ENCODE measurements at regions not wholly inside any gene's neighbourhood (a gene's known extent, or its start where the extent isn't known, plus 50 kb on each side); places are given as distances from the start of the nearest gene placed in this dataset.

GRCh38 chr3:13152826-13153710, 79.8 kb upstream of the IQSEC1 start:
- DNase-seq (ENCODE audit: low spot score), result no peak

- DNase-seq (ENCODE audit: low spot score), result no peak
Measured at GRCh38 chr3:13150624-13151023, 77.4 kb upstream of the IQSEC1 start.

GRCh38 chr3:13149330-13150108, 76.3 kb upstream of the IQSEC1 start:
- DNase-seq (ENCODE audit: low spot score), result no peak

- DNase-seq (ENCODE audit: low spot score), result no peak
Measured at GRCh38 chr3:13148561-13149329, 75.5 kb upstream of the IQSEC1 start.

GRCh38 chr3:13148126-13148525, 74.9 kb upstream of the IQSEC1 start:
- DNase-seq (ENCODE audit: low spot score), result no peak

GRCh38 chr3:13147344-13147743, 74.1 kb upstream of the IQSEC1 start:
- no peak for DNase-seq (ENCODE audit: low spot score)

DNA sequence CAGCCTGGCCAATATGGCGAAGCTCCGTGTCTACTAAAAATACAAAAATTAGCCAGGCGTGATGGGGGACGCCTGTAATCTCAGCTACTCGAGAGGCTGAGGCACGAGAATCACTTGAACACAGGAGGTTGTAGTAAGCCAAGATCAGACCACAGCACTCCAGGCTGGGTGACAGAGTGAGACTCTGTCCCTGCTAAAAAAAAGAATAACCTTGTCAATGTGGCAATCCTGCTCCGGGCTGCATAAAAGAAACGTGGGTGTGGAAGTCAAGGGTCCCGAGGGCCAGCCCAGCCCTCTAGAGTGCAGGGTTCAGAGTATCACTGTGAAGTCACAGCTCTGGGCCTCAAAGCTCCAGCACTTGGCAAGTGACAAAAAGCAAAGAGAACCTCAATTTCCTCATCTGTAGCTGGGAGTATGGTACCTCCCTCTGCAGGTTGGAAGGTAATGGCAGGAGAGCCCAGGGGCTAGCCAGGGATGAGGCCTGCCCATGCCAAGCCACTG, 73.5 kb upstream of the IQSEC1 start:
- DNase-seq (ENCODE audit: low spot score), result no peak

GRCh38 chr3:13145826-13146642, 72.8 kb upstream of the IQSEC1 start:
- DNase-seq (ENCODE audit: low spot score), result no peak

DNA sequence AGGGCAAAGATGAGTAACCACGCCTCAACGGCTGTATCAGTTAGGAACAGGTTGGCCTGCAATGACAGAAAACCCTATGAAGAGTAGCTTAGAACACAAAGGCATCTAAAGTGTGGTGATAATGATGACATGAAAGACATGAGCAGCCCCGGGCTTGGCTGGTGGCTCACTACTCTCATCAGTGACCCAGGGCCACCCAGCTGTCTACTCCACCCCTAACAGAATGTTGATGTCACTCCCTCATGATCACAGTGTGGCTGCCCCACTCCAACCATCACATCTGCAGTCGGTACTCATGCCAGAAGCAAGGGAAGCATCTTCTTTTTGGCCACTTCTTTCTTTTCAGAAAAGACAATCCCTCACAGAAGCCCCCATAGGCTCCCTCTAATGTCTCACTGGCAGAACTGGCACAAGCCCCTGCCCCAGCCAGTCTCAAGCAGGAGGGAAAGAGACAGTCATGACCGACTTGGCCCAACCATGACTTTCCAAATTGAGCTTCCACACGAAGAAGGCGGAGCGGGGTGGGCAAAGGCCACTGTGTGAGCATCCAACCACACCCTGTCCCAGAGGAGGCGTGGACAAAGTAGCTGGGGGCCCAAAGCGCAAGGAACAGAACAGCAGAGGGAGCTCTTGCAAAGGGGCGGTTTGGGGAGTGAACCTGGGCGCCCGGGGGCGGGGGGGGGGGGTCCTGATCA, 72.0 kb upstream of the IQSEC1 start:
- no peak for DNase-seq (ENCODE audit: low spot score)

DNA sequence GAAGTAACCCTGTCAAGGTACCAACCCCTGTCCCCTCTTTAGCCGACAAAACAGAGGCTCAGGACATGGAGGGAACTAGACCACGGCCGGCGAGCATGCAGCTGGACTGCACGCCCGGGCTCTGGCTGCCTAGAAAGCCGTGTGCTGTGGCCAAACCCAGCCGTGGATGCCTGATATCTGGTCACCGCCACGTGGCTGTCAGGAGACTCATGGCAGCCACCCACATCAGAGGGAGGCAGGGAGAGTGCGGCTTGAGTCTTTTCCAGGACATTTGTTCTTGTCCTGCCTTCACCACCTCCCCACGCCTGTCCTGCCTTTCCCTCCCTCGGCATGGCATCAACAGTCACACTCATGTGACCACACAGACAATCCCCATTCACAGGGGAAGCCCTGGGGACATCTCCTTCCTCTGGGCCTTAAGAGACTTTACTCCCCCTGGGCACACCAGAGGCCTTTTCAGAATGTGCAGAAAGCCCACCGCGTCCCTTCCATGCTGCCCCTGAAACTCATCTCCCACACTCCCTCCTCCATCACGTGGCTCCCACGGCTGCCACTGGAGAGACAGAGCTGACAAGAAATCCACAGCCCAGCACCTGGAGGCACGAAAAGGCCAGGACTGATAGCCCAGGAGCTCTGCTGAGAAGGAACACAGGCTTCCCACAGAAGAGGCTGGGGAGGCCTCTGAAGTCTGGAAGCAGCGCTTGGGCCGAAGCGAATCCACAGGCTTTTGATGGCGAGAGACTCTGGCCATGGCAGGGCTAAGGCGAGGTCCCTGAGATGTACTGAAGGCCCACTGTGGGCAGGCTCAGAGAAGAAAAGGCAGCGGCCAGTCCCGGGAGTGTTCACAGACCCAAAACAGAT, 71.2 kb upstream of the IQSEC1 start:
- no peak for DNase-seq (ENCODE audit: low spot score)

GRCh38 chr3:13143381-13144004, 70.3 kb upstream of the IQSEC1 start:
- no peak for DNase-seq (ENCODE audit: low spot score)

- no peak for DNase-seq (ENCODE audit: low spot score)
Measured at GRCh38 chr3:13142552-13143380, 69.5 kb upstream of the IQSEC1 start.

- DNase-seq (ENCODE audit: low spot score), result no peak
Measured at GRCh38 chr3:13141991-13142412, 68.8 kb upstream of the IQSEC1 start.

GRCh38 chr3:13141183-13141582, 68.0 kb upstream of the IQSEC1 start:
- no peak for DNase-seq (ENCODE audit: low spot score)

- DNase-seq (ENCODE audit: low spot score), result no peak
Measured at GRCh38 chr3:13140596-13140995, 67.4 kb upstream of the IQSEC1 start.

- DNase-seq (ENCODE audit: low spot score), result no peak
Measured at GRCh38 chr3:13139471-13140065, 66.3 kb upstream of the IQSEC1 start.

GRCh38 chr3:13138833-13139145, 65.6 kb upstream of the IQSEC1 start:
- no peak for DNase-seq (ENCODE audit: low spot score)
